ENCODE measurements at regions not wholly inside any gene's neighbourhood (a gene's known extent, or its start where the extent isn't known, plus 50 kb on each side); places are given as distances from the start of the nearest gene placed in this dataset.

DNA sequence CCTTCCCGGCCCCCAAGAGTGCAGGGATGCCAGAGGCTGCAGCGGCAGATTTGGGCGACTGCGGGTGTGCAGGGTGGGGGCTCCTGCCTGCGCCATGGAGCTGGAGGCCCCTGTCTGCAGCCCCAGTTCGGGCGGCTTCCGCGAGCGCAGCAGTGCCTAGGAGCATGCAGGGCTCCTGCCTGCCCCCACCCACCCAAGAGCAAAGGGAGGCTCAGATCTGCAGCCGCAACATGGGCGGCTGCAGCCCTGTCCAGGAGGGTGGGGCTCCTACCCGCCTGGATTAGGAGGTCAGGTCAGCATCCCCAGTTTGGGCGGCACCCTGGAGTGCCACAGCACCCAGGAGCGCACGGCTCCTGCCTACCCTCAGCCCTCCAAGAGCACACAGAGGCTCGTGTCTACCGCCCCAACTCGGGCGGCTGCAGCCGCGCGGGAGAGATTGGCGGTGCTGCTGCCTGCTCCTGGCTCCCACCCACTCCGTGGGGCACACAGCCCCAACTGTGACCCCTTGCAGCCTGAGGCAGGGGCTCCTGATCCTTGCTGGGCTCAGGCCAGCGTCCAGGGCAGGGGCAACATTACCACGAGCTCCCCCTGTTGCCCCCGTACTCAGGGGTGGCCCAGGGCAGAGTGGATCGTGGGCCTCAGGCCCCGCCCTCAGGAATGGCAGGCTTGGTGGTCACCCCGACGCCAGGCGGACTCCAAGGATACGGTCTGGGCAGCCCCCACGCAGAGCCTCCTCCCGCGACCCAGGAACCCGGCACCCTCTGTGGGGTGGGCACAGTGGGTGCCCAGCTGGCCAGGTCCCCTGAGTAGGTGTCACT, 55.5 kb upstream of the UNC93A start:
- Histone ChIP-seq H3K14ac (ENCODE audit: low read length) (peak overlapping the region; percentile 10), H3K18ac (ENCODE audit: low read length) (peak overlapping the region; percentile 94), H3K36me3 (replicated peaks in 1 of 2; ENCODE audit: control insufficient read depth in 2 of 2, insufficient read depth in 2 of 2, low read length in 2 of 2) (no peaks in the 10 kb centered on the region), H2AK5ac (ENCODE audit: low read depth, low read length) (peak overlapping the region; percentile 90), H2BK120ac (ENCODE audit: low read depth, low read length) (no peak overlapping the region), H2BK5ac (ENCODE audit: low read length) (no peak overlapping the region), H3K27ac (replicated peaks; ENCODE audit: low read length) (no peak overlapping the region), H3K4ac (ENCODE audit: low read length) (peak overlapping the region; percentile 17), H3K79me1 (ENCODE audit: low read depth, low read length) (no peaks in the 10 kb centered on the region), H3K9me3 (replicated peaks in 1 of 2; ENCODE audit: control insufficient read depth in 2 of 2, insufficient read depth in 1 of 2, low read depth in 1 of 2, low read length in 2 of 2) (no peaks in the 10 kb centered on the region), H3K23ac (ENCODE audit: low read depth, low read length, poor library complexity) (peak overlapping the region; percentile 65), H4K8ac (ENCODE audit: low read depth, low read length) (no peak overlapping the region), H3K4me2 (ENCODE audit: insufficient read depth, low read length, poor library complexity, severe bottlenecking) (no peak overlapping the region), H3K9ac (ENCODE audit: low read depth, low read length, poor library complexity) (peak overlapping the region; percentile 37), H3K27me3 (ENCODE audit: control insufficient read depth in 3 of 3, insufficient read depth in 3 of 3, low read depth in 1 of 3, low read length in 3 of 3) (no peaks in the 10 kb centered on the region), H3K4me1 (ENCODE audit: control insufficient read depth in 2 of 2, insufficient read depth in 1 of 2, low read depth in 1 of 2, low read length in 2 of 2) (peaks cover 12 to 16% of the 10 kb centered on the region in 2 donors), H3K4me3 (ENCODE audit: low read length in 2 of 2) (no peak overlapping the region), H2AFZ (ENCODE audit: low read length) (no peak overlapping the region), H2BK15ac (ENCODE audit: low read length) (peak overlapping the region; percentile 94), H4K91ac (ENCODE audit: low read depth, low read length, poor library complexity) (no peak overlapping the region), H2BK12ac (ENCODE audit: low read length) (peak overlapping the region; percentile 73)
- DNase-seq (ENCODE audit: low spot score): no peak
- no CpG with 5 or more reads among the region's 38 CpGs for WGBS, 2 donors (ENCODE audit: extremely low coverage in 2 of 2, insufficient read length in 2 of 2, insufficient replicate concordance in 1 of 2)

DNA sequence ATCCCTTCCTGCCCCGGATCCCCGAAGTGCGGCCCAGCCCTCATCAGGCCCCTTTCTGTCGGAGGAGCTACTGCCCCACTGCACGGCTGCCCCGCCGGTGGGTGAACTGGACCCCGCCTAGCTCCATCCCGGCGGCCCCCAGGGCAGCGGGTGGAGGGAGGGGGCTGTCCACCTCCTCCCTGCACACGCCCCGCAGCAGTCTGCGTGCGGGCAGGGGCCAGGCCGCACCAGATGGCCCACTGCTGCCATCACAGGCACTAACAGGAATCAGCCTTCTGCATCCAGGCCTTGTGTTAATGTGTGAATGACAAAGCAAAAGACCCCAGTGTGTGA, 54.9 kb upstream of the UNC93A start:
- no peak overlapping the region for H3K14ac ChIP-seq (ENCODE audit: low read length)
- peak overlapping the region; percentile 90 for H2AK5ac ChIP-seq (ENCODE audit: low read depth, low read length)
- H3K27me3 ChIP-seq (ENCODE audit: control insufficient read depth in 3 of 3, insufficient read depth in 3 of 3, low read depth in 1 of 3, low read length in 3 of 3): no peaks in the 10 kb centered on the region
- H3K9ac ChIP-seq (ENCODE audit: low read depth, low read length, poor library complexity): peak overlapping the region; percentile 37
- H3K4me3 ChIP-seq (ENCODE audit: low read length in 2 of 2): no peak overlapping the region
- H3K4me2 ChIP-seq (ENCODE audit: insufficient read depth, low read length, poor library complexity, severe bottlenecking): no peak overlapping the region
- H2BK15ac ChIP-seq (ENCODE audit: low read length): peak overlapping the region; percentile 94
- H3K23ac ChIP-seq (ENCODE audit: low read depth, low read length, poor library complexity): no peak overlapping the region
- H2BK120ac ChIP-seq (ENCODE audit: low read depth, low read length): no peak overlapping the region
- peaks cover 12 to 21% of the 10 kb centered on the region in 2 donors for H3K4me1 ChIP-seq (ENCODE audit: control insufficient read depth in 2 of 2, insufficient read depth in 1 of 2, low read depth in 1 of 2, low read length in 2 of 2)
- H2AFZ ChIP-seq (ENCODE audit: low read length): no peak overlapping the region
- peak overlapping the region; percentile 87 for H3K18ac ChIP-seq (ENCODE audit: low read length)
- H2BK12ac ChIP-seq (ENCODE audit: low read length): peak overlapping the region; percentile 73
- peaks cover 0 to 2% of the 10 kb centered on the region in 2 donors for H3K9me3 ChIP-seq (replicated peaks in 1 of 2; ENCODE audit: control insufficient read depth in 2 of 2, insufficient read depth in 1 of 2, low read depth in 1 of 2, low read length in 2 of 2)
- WGBS, 2 donors (ENCODE audit: extremely low coverage in 2 of 2, insufficient read length in 2 of 2, insufficient replicate concordance in 1 of 2): no CpG with 5 or more reads among the region's 16 CpGs
- DNase-seq (ENCODE audit: low spot score): no peak
- H2BK5ac ChIP-seq (ENCODE audit: low read length): no peak overlapping the region
- no peaks in the 10 kb centered on the region for H3K36me3 ChIP-seq (replicated peaks in 1 of 2; ENCODE audit: control insufficient read depth in 2 of 2, insufficient read depth in 2 of 2, low read length in 2 of 2)
- H3K79me1 ChIP-seq (ENCODE audit: low read depth, low read length): no peaks in the 10 kb centered on the region
- no peak overlapping the region for H4K91ac ChIP-seq (ENCODE audit: low read depth, low read length, poor library complexity)
- H4K8ac ChIP-seq (ENCODE audit: low read depth, low read length): no peak overlapping the region
- no peak overlapping the region for H3K27ac ChIP-seq (replicated peaks; ENCODE audit: low read length)
- H3K4ac ChIP-seq (ENCODE audit: low read length): no peak overlapping the region

DNA sequence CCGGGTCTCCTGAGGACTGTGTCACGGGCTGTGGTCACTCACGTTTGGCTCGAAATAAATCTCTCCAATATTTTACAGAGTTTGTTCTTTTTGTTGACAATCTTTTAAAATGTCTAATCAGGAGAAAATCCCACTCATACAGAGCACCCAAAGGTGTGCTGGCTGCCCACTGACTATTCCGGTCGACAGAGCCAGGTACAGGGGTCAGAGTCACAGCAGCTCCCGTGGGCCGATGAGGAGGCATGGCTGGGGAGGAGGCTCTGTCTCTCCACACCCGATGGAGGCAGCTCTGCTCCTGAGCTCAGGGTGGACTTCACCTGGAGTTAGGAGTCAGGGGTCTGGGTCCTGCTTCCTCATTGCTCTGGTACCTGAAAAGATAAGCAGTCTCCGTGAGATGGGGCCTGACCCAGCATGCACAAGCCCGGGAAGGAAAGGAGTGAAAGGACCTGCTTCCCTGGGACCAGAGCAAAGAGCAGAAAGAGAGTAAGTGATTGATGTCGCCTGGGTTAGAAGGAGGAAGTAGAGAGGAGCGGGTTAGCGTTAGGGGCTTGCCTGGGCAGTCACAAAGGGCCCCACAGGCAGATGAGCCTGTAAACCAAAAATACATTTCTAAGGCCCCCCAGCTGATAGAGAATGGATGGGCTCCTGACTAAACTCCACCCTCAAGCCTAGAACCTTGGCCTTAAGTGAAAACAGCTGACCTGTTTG, 53.5 kb upstream of the UNC93A start:
- WGBS, 2 donors (ENCODE audit: extremely low coverage in 2 of 2, insufficient read length in 2 of 2, insufficient replicate concordance in 1 of 2): no CpG with 5 or more reads among the region's 14 CpGs

DNA sequence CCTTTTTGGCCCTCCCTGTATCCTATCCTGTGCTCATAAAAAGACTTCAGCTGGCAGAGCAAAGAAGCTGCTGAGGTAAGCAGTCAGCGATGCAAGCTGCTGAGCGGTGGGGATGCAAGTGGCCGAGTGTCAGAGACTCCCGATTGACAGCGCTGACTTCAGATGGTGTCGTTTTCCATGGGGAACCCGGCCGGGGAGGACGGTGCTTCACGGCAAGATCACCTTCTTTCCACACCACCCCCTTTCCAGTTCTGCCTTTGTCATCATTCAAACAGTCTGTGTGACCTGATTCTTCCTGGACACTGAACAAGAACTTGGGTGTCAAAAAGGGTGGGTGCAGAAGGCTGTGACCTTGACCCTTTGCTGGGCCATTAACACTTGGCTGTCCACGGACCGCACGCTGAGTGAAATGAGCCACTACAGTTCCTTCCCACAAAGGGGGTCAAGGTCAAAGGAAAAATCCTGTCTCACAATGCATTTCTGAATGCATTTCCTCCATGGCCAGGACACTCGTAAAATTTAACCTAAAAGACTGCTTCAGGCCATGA, 52.9 kb upstream of the UNC93A start:
- H3K23ac ChIP-seq (ENCODE audit: low read depth, low read length, poor library complexity): no peak overlapping the region

More for the DNA sequence above, 53.5 kb upstream of the UNC93A start:
- Histone ChIP-seq H2BK5ac (ENCODE audit: low read length) (no peak overlapping the region), H3K36me3 (replicated peaks in 1 of 2; ENCODE audit: control insufficient read depth in 2 of 2, insufficient read depth in 2 of 2, low read length in 2 of 2) (no peaks in the 10 kb centered on the region), H4K8ac (ENCODE audit: low read depth, low read length) (no peak overlapping the region), H2BK12ac (ENCODE audit: low read length) (no peak overlapping the region), H4K91ac (ENCODE audit: low read depth, low read length, poor library complexity) (no peak overlapping the region), H3K9ac (ENCODE audit: low read depth, low read length, poor library complexity) (no peak overlapping the region), H2BK120ac (ENCODE audit: low read depth, low read length) (no peak overlapping the region), H3K9me3 (replicated peaks in 1 of 2; ENCODE audit: control insufficient read depth in 2 of 2, insufficient read depth in 1 of 2, low read depth in 1 of 2, low read length in 2 of 2) (peaks cover 0 to 2% of the 10 kb centered on the region in 2 donors), H2AFZ (ENCODE audit: low read length) (no peak overlapping the region), H3K14ac (ENCODE audit: low read length) (no peak overlapping the region), H3K4ac (ENCODE audit: low read length) (no peak overlapping the region), H3K18ac (ENCODE audit: low read length) (no peak overlapping the region), H3K4me2 (ENCODE audit: insufficient read depth, low read length, poor library complexity, severe bottlenecking) (no peak overlapping the region), H3K4me3 (ENCODE audit: low read length in 2 of 2) (no peak overlapping the region), H3K4me1 (ENCODE audit: control insufficient read depth in 2 of 2, insufficient read depth in 1 of 2, low read depth in 1 of 2, low read length in 2 of 2) (peaks cover 13 to 27% of the 10 kb centered on the region in 2 donors), H2AK5ac (ENCODE audit: low read depth, low read length) (no peak overlapping the region), H3K23ac (ENCODE audit: low read depth, low read length, poor library complexity) (no peak overlapping the region), H2BK15ac (ENCODE audit: low read length) (no peak overlapping the region), H3K79me1 (ENCODE audit: low read depth, low read length) (no peaks in the 10 kb centered on the region), H3K27ac (replicated peaks; ENCODE audit: low read length) (no peak overlapping the region), H3K27me3 (ENCODE audit: control insufficient read depth in 3 of 3, insufficient read depth in 3 of 3, low read depth in 1 of 3, low read length in 3 of 3) (no peaks in the 10 kb centered on the region)
- DNase-seq (ENCODE audit: low spot score): no peak

More for the DNA sequence above, 52.9 kb upstream of the UNC93A start:
- Histone ChIP-seq H4K8ac (ENCODE audit: low read depth, low read length) (no peak overlapping the region), H3K4me1 (ENCODE audit: control insufficient read depth in 2 of 2, insufficient read depth in 1 of 2, low read depth in 1 of 2, low read length in 2 of 2) (peaks cover 13 to 29% of the 10 kb centered on the region in 2 donors), H2AFZ (ENCODE audit: low read length) (no peak overlapping the region), H3K4me2 (ENCODE audit: insufficient read depth, low read length, poor library complexity, severe bottlenecking) (no peak overlapping the region), H2BK120ac (ENCODE audit: low read depth, low read length) (no peak overlapping the region), H4K91ac (ENCODE audit: low read depth, low read length, poor library complexity) (no peak overlapping the region), H3K79me1 (ENCODE audit: low read depth, low read length) (no peaks in the 10 kb centered on the region), H2BK12ac (ENCODE audit: low read length) (no peak overlapping the region), H3K27ac (replicated peaks; ENCODE audit: low read length) (no peak overlapping the region), H3K36me3 (replicated peaks in 1 of 2; ENCODE audit: control insufficient read depth in 2 of 2, insufficient read depth in 2 of 2, low read length in 2 of 2) (no peaks in the 10 kb centered on the region), H3K4me3 (ENCODE audit: low read length in 2 of 2) (no peak overlapping the region), H3K14ac (ENCODE audit: low read length) (no peak overlapping the region), H3K9ac (ENCODE audit: low read depth, low read length, poor library complexity) (no peak overlapping the region), H3K9me3 (replicated peaks in 1 of 2; ENCODE audit: control insufficient read depth in 2 of 2, insufficient read depth in 1 of 2, low read depth in 1 of 2, low read length in 2 of 2) (peaks cover 0 to 2% of the 10 kb centered on the region in 2 donors), H3K4ac (ENCODE audit: low read length) (no peak overlapping the region), H2BK15ac (ENCODE audit: low read length) (no peak overlapping the region), H3K18ac (ENCODE audit: low read length) (no peak overlapping the region), H3K27me3 (ENCODE audit: control insufficient read depth in 3 of 3, insufficient read depth in 3 of 3, low read depth in 1 of 3, low read length in 3 of 3) (no peaks in the 10 kb centered on the region), H2BK5ac (ENCODE audit: low read length) (no peak overlapping the region), H2AK5ac (ENCODE audit: low read depth, low read length) (no peak overlapping the region)
- WGBS, 2 donors (ENCODE audit: extremely low coverage in 2 of 2, insufficient read length in 2 of 2, insufficient replicate concordance in 1 of 2): no CpG with 5 or more reads among the region's 14 CpGs
- DNase-seq (ENCODE audit: low spot score): no peak
